Gastrocnemius medialis (tissue), 4 donors: ENCODE measurements at regions not wholly inside any gene's neighbourhood (a gene's known extent, or its start where the extent isn't known, plus 50 kb on each side); places are given as distances from the start of the nearest gene placed in this dataset.

Source experiments
- ATAC-seq, 2 donors: fragments of 150-250 bp; one replicate each; pipeline ENCODE4 v1.9.1; 2016
- DNase-seq, 2 donors: peaks; one replicate each; pipeline ENCODE4 v3.0.0-alpha.2; 2019
- H3K27ac ChIP-seq, 4 donors: fragments of 200-600 bp; sonication (generic); 1 replicate in 1 of 4; 2 replicates in 3 of 4; pipeline ENCODE4 v1.5.1; 2016 to 2018; ENCODE audit warnings: mild to moderate bottlenecking in 2 of 4, moderate library complexity in 1 of 4
- H3K27me3 ChIP-seq, 3 donors: fragments of 200-600 bp; sonication (generic) in 2 of 3; 1 replicate in 1 of 3; 2 replicates in 2 of 3; pipeline versions ENCODE4 v1.5.1 to v1.6.0; 2016 to 2019; ENCODE audit warnings: mild to moderate bottlenecking in 1 of 3, moderate library complexity in 1 of 3
- H3K36me3 ChIP-seq, 2 donors: fragments of 200-600 bp; sonication (generic) in 1 of 2; one replicate each; pipeline ENCODE4 v1.5.1; 2017 to 2018
- H3K4me1 ChIP-seq, 2 donors: fragments of 200-600 bp; sonication (generic) in 1 of 2; one replicate each; pipeline ENCODE4 v1.5.1; 2016 to 2017; ENCODE audit warnings: mild to moderate bottlenecking in 2 of 2
- H3K4me3 ChIP-seq, 4 donors: fragments of 200-600 bp; sonication (generic) in 3 of 4; 1 replicate in 1 of 4; 2 replicates in 3 of 4; pipeline ENCODE4 v1.5.1; 2016 to 2019; ENCODE audit warnings: mild to moderate bottlenecking in 2 of 4
- H3K9me3 ChIP-seq, 3 donors: fragments of 200-600 bp; sonication (generic) in 2 of 3; 1 replicate in 1 of 3; 2 replicates in 2 of 3; pipeline ENCODE4 v1.5.1; 2016 to 2019
- CTCF ChIP-seq, 5 experiments: fragments of 450-650 bp in 3 of 5; fragments of 200-600 bp in 2 of 5; sonication (generic) in 2 of 5; IDR thresholded peaks in 4 of 5; conservative IDR thresholded peaks in 1 of 5; 1 replicate in 4 of 5; 2 replicates in 1 of 5; pipeline ENCODE4 v1.5.1; 2016 to 2019; ENCODE audit warnings: antibody characterized with exemption in 5 of 5, mild to moderate bottlenecking in 3 of 5, moderate library complexity in 3 of 5
- POLR2A ChIP-seq, 2 donors: fragments of 450-650 bp; IDR thresholded peaks; one replicate each; pipeline ENCODE4 v1.6.1; 2017; ENCODE audit warnings: antibody characterized with exemption in 2 of 2, mild to moderate bottlenecking in 2 of 2, moderate library complexity in 2 of 2
- in situ Hi-C, 4 donors: fragments of 200-750 bp; cut with MboI; loops; one replicate each; pipeline versions ENCODE4 v1.15.0 to v1.8.0; 2017; ENCODE audit warnings: low sequenced_read_pairs in 4 of 4
- intact Hi-C: fragments of 100-400 bp; cut with DNase I; formaldehyde crosslinking; loops from one replicate; pipeline ENCODE4 v1.15.1; 2023; ENCODE audit warnings: low total_unique reads

GRCh38 chr10:10530313-10530712, 487.4 kb upstream of the CELF2 start:
- H3K27me3 ChIP-seq = peaks cover 0 to 3% (median 0%) of the 10 kb centered on the region in 3 donors
- TF ChIP-seq CTCF (IDR thresholded peaks at IDR 0.05 in 4 of 5, conservative IDR thresholded peaks at IDR 0.05 in 1 of 5) (no peak), POLR2A (IDR thresholded peaks at IDR 0.05) (no peak)
- ATAC-seq (no peak), DNase-seq (no peak)
- no peak overlapping the region for H3K4me3 ChIP-seq
- intact Hi-C loops = no loop called here
- no peaks in the 10 kb centered on the region for H3K4me1 ChIP-seq
- in situ Hi-C loops = no loop called here
- no peaks in the 10 kb centered on the region for H3K9me3 ChIP-seq
- no peaks in the 10 kb centered on the region for H3K36me3 ChIP-seq
- H3K27ac ChIP-seq = no peak overlapping the region

- Histone ChIP-seq H3K4me1 (no peaks in the 10 kb centered on the region), H3K27ac (no peak overlapping the region), H3K4me3 (no peak overlapping the region), H3K9me3 (no peaks in the 10 kb centered on the region), H3K36me3 (no peaks in the 10 kb centered on the region), H3K27me3 (peaks cover 0 to 3% (median 0%) of the 10 kb centered on the region in 3 donors)
- DNase-seq (no peak), ATAC-seq (no peak)
- in situ Hi-C loops (no loop called here), intact Hi-C loops (no loop called here)
- TF ChIP-seq CTCF (IDR thresholded peaks at IDR 0.05 in 4 of 5, conservative IDR thresholded peaks at IDR 0.05 in 1 of 5) = no peak
- TF ChIP-seq POLR2A (IDR thresholded peaks at IDR 0.05) = no peak
These were observed 485.4 kb upstream of the CELF2 start for GRCh38 chr10:10532236-10532635.

GRCh38 chr10:10532826-10533225, 484.8 kb upstream of the CELF2 start:
- H3K4me1 ChIP-seq = no peaks in the 10 kb centered on the region
- no peak for DNase-seq
- no peak overlapping the region for H3K4me3 ChIP-seq
- no peak overlapping the region for H3K27ac ChIP-seq
- peaks cover 0 to 3% (median 0%) of the 10 kb centered on the region in 3 donors for H3K27me3 ChIP-seq
- intact Hi-C loops = no loop called here
- no peaks in the 10 kb centered on the region for H3K9me3 ChIP-seq
- no peak for ATAC-seq
- in situ Hi-C loops = no loop called here
- H3K36me3 ChIP-seq = no peaks in the 10 kb centered on the region
- no peak for TF ChIP-seq POLR2A (IDR thresholded peaks at IDR 0.05)
- no peak for TF ChIP-seq CTCF (IDR thresholded peaks at IDR 0.05 in 4 of 5, conservative IDR thresholded peaks at IDR 0.05 in 1 of 5)

GRCh38 chr10:10533437-10533836, 484.2 kb upstream of the CELF2 start:
- no peak for TF ChIP-seq POLR2A (IDR thresholded peaks at IDR 0.05)
- no peak for TF ChIP-seq CTCF (IDR thresholded peaks at IDR 0.05 in 4 of 5, conservative IDR thresholded peaks at IDR 0.05 in 1 of 5)
- no peak overlapping the region for H3K4me3 ChIP-seq
- in situ Hi-C loops = no loop called here
- no peaks in the 10 kb centered on the region for H3K9me3 ChIP-seq
- no peaks in the 10 kb centered on the region for H3K4me1 ChIP-seq
- H3K36me3 ChIP-seq = no peaks in the 10 kb centered on the region
- DNase-seq = no peak
- H3K27ac ChIP-seq = no peak overlapping the region
- ATAC-seq = no peak
- intact Hi-C loops = no loop called here
- H3K27me3 ChIP-seq = peaks cover 0 to 3% (median 0%) of the 10 kb centered on the region in 3 donors

GRCh38 chr10:10538326-10538725, 479.3 kb upstream of the CELF2 start:
- in situ Hi-C loops = no loop called here

More at GRCh38 chr10:10538326-10538725, 479.3 kb upstream of the CELF2 start:
- Histone ChIP-seq H3K27me3 (peaks cover 0 to 3% (median 0%) of the 10 kb centered on the region in 3 donors), H3K4me1 (no peaks in the 10 kb centered on the region), H3K27ac (no peak overlapping the region), H3K36me3 (no peaks in the 10 kb centered on the region), H3K9me3 (no peaks in the 10 kb centered on the region), H3K4me3 (no peak overlapping the region)
- ATAC-seq (no peak), DNase-seq (no peak)
- intact Hi-C loops = no loop called here
- no peak for TF ChIP-seq POLR2A (IDR thresholded peaks at IDR 0.05)
- no peak for TF ChIP-seq CTCF (IDR thresholded peaks at IDR 0.05 in 4 of 5, conservative IDR thresholded peaks at IDR 0.05 in 1 of 5)
